ENCODE measurements at regions not wholly inside any gene's neighbourhood (a gene's known extent, or its start where the extent isn't known, plus 50 kb on each side); places are given as distances from the start of the nearest gene placed in this dataset.

GRCh38 chr4:134045411-134045810 is 156.2 kb downstream of the PABPC4L start:
- Histone ChIP-seq H3K4me3 (replicated peaks; ENCODE audit: insufficient read depth, low read length) (no peak overlapping the region), H3K27ac (replicated peaks) (no peak overlapping the region)

GRCh38 chr4:134043266-134043665 is 158.3 kb downstream of the PABPC4L start:
- TF ChIP-seq GABPA (IDR thresholded peaks at IDR 0.05; ENCODE audit: low read depth), result no peak
- no peak for TF ChIP-seq POLR2AphosphoS5 (IDR thresholded peaks at IDR 0.05; ENCODE audit: low read depth)
- TF ChIP-seq REST (IDR thresholded peaks at IDR 0.05; ENCODE audit: insufficient replicate concordance, low read depth), result no peak
- no peak for TF ChIP-seq CTCF (IDR thresholded peaks at IDR 0.05; ENCODE audit: insufficient read depth, low read length)
- no peak for TF ChIP-seq SPI1 (IDR thresholded peaks at IDR 0.05; ENCODE audit: borderline replicate concordance, low read depth)
- Histone ChIP-seq H3K4me3 (replicated peaks; ENCODE audit: insufficient read depth, low read length) (no peak overlapping the region), H3K27me3 (ENCODE audit: insufficient read depth, poor library complexity, severe bottlenecking) (no peaks in the 10 kb centered on the region), H3K27ac (replicated peaks) (no peak overlapping the region)
- no peak for DNase-seq (ENCODE audit: low read depth in 1 of 2, low spot score in 1 of 2)

More at GRCh38 chr4:134045411-134045810, 156.2 kb downstream of the PABPC4L start:
- TF ChIP-seq GABPA (IDR thresholded peaks at IDR 0.05; ENCODE audit: low read depth) (no peak), REST (IDR thresholded peaks at IDR 0.05; ENCODE audit: insufficient replicate concordance, low read depth) (no peak), CTCF (IDR thresholded peaks at IDR 0.05; ENCODE audit: insufficient read depth, low read length) (no peak), POLR2AphosphoS5 (IDR thresholded peaks at IDR 0.05; ENCODE audit: low read depth) (no peak), SPI1 (IDR thresholded peaks at IDR 0.05; ENCODE audit: borderline replicate concordance, low read depth) (no peak)
- DNase-seq (ENCODE audit: low read depth in 1 of 2, low spot score in 1 of 2), result no peak
- H3K27me3 ChIP-seq (ENCODE audit: insufficient read depth, poor library complexity, severe bottlenecking), result no peaks in the 10 kb centered on the region

GRCh38 chr4:134028421-134028820 is 173.2 kb downstream of the PABPC4L start:
- Histone ChIP-seq H3K27me3 (ENCODE audit: insufficient read depth, poor library complexity, severe bottlenecking) (no peaks in the 10 kb centered on the region), H3K27ac (replicated peaks) (no peak overlapping the region), H3K4me3 (replicated peaks; ENCODE audit: insufficient read depth, low read length) (no peak overlapping the region)
- TF ChIP-seq SPI1 (IDR thresholded peaks at IDR 0.05; ENCODE audit: borderline replicate concordance, low read depth) (no peak), REST (IDR thresholded peaks at IDR 0.05; ENCODE audit: insufficient replicate concordance, low read depth) (no peak), GABPA (IDR thresholded peaks at IDR 0.05; ENCODE audit: low read depth) (no peak), CTCF (IDR thresholded peaks at IDR 0.05; ENCODE audit: insufficient read depth, low read length) (no peak), POLR2AphosphoS5 (IDR thresholded peaks at IDR 0.05; ENCODE audit: low read depth) (no peak)
- DNase-seq (ENCODE audit: low read depth in 1 of 2, low spot score in 1 of 2), result no peak
